HCT116 (cell line): ENCODE measurements at regions not wholly inside any gene's neighbourhood (a gene's known extent, or its start where the extent isn't known, plus 50 kb on each side); places are given as distances from the start of the nearest gene placed in this dataset.

ENCODE experiments used
- JUND ChIP-seq: IDR thresholded peaks from 2 replicates; pipeline ENCODE4 v1.6.1; 2012
- MAX ChIP-seq: IDR thresholded peaks from 2 replicates; pipeline ENCODE4 v1.6.1; 2012
- POLR2A ChIP-seq: IDR thresholded peaks from 2 replicates; pipeline ENCODE4 v1.7.0; 2011; ENCODE audit warnings: borderline replicate concordance; ENCODE audit not compliant: insufficient read depth, insufficient read length; ENCODE audit errors: extremely low read depth
- RAD21 ChIP-seq: IDR thresholded peaks from 2 replicates; pipeline ENCODE4 v1.6.1; 2012; ENCODE audit warnings: low read depth, mild to moderate bottlenecking

GRCh38 chr9:32881948-32882347 is 98.6 kb downstream of the TMEM215 start:
- no peak for TF ChIP-seq RAD21
- no peak for TF ChIP-seq MAX
- no peak for TF ChIP-seq POLR2A
- TF ChIP-seq JUND, result no peak
